Endodermal cell (in vitro differentiated cells): ENCODE measurements at regions not wholly inside any gene's neighbourhood (a gene's known extent, or its start where the extent isn't known, plus 50 kb on each side); places are given as distances from the start of the nearest gene placed in this dataset.

Source experiments
- DNase-seq: peaks from one replicate; pipeline ENCODE4 v3.0.0-alpha.2; 2017
- H3K27ac ChIP-seq: 2 replicates; pipeline ENCODE4 v1.5.1; 2013; ENCODE audit warnings: mild to moderate bottlenecking, low read depth, low read length, moderate library complexity
- H3K27me3 ChIP-seq: 2 replicates; pipeline ENCODE4 v1.6.1; 2013; ENCODE audit warnings: mild to moderate bottlenecking, low read length, moderate library complexity; ENCODE audit not compliant: insufficient read depth, control insufficient read depth, poor library complexity, severe bottlenecking
- H3K36me3 ChIP-seq: 2 replicates; pipeline ENCODE4 v1.7.0; 2013; ENCODE audit warnings: mild to moderate bottlenecking, low read length, moderate library complexity; ENCODE audit not compliant: control insufficient read depth, insufficient read depth
- H3K4me1 ChIP-seq: one replicate; pipeline ENCODE4 v1.7.0; 2013; ENCODE audit warnings: low read length; ENCODE audit not compliant: control insufficient read depth, insufficient read depth
- H3K4me3 ChIP-seq: 2 replicates; pipeline ENCODE4 v1.5.1; 2013; ENCODE audit warnings: mild to moderate bottlenecking, low read length, moderate library complexity
- H3K9ac ChIP-seq: 2 replicates; pipeline ENCODE4 v1.6.1; 2013; ENCODE audit warnings: mild to moderate bottlenecking, low read length, moderate library complexity; ENCODE audit not compliant: poor library complexity, severe bottlenecking; ENCODE audit errors: extremely low read depth
- H3K9me3 ChIP-seq: 2 replicates; pipeline ENCODE4 v1.6.1; 2013; ENCODE audit warnings: mild to moderate bottlenecking, low read length, moderate library complexity; ENCODE audit not compliant: control insufficient read depth
- H3K27ac Mint-ChIP-seq: 2 replicates; pipeline ENCODE4 v1.8.0; 2020; ENCODE audit warnings: mixed read lengths
- H3K27me3 Mint-ChIP-seq: 2 replicates; pipeline ENCODE4 v1.8.0; 2021; ENCODE audit warnings: mild to moderate bottlenecking, mixed read lengths; ENCODE audit not compliant: insufficient read depth
- H3K36me3 Mint-ChIP-seq: 2 replicates; pipeline ENCODE4 v1.8.0; 2020; ENCODE audit warnings: low read depth, mixed read lengths
- H3K4me1 Mint-ChIP-seq: 2 replicates; pipeline ENCODE4 v1.8.0; 2020; ENCODE audit warnings: mixed read lengths
- H3K4me3 Mint-ChIP-seq: 2 replicates; pipeline ENCODE4 v1.8.0; 2020; ENCODE audit warnings: mild to moderate bottlenecking, moderate library complexity, mixed read lengths
- H3K9me3 Mint-ChIP-seq: 2 replicates; pipeline ENCODE4 v1.8.0; 2020; ENCODE audit warnings: mild to moderate bottlenecking, mixed read lengths
- CTCF ChIP-seq: fragments of 200-600 bp; sonication (generic); conservative IDR thresholded peaks from 2 replicates; pipeline ENCODE4 v1.5.0; 2021; ENCODE audit warnings: antibody characterized with exemption, mild to moderate bottlenecking
- whole genome bisulfite sequencing, 2 experiments: methylation state at CpG; one replicate each; pipeline versions ENCODE4 v1.1.5 to v1.1.7; 2013; ENCODE audit warnings: missing lambda C conversion rate in 2 of 2, mixed read lengths in 1 of 2; ENCODE audit not compliant: insufficient coverage in 1 of 2, insufficient read length in 1 of 2; 5-methylcytosine and 5-hydroxymethylcytosine counted together

DNA sequence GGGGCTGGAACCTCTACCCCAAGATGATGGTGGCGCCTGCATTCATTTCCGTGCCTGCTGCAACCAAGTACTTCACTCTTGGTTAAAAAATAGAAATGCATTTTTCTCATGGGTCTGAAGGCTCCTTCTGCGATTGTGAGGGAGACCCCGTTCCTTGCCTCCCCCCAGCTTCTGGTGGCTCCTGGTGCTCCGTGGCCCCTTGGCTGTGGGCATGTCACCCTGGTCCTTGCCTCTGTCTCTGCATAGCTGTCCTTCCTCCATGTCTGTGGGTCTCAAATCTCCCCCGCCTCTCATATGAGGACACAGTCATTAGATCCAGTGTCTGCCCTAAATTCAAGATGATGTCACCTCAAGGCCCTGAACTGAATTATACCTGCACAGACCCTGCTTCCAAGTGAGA, 317.9 kb downstream of the TCERG1L start:
- H3K4me1 ChIP-seq = no peaks in the 10 kb centered on the region
- no peak for DNase-seq
- Mint-ChIP-seq H3K27ac (no peak overlapping the region), H3K4me3 (no peak overlapping the region), H3K4me1 (no peaks in the 10 kb centered on the region), H3K27me3 (no peaks in the 10 kb centered on the region), H3K36me3 (no peaks in the 10 kb centered on the region), H3K9me3 (peaks cover 12% of the 10 kb centered on the region)
- H3K27me3 ChIP-seq = no peaks in the 10 kb centered on the region
- no peaks in the 10 kb centered on the region for H3K36me3 ChIP-seq
- no peak for TF ChIP-seq CTCF
- WGBS, 2 experiments = 86 to 89% methylated on average over 6 of the region's 6 CpGs
- H3K9ac ChIP-seq = no peak overlapping the region
- no peak overlapping the region for H3K4me3 ChIP-seq
- no peaks in the 10 kb centered on the region for H3K9me3 ChIP-seq
- H3K27ac ChIP-seq = no peak overlapping the region

GRCh38 chr10:130994191-130994590, 317.3 kb downstream of the TCERG1L start:
- 91 to 96% methylated on average over 7 of the region's 7 CpGs for WGBS, 2 experiments
- DNase-seq = no peak
- peaks cover 12% of the 10 kb centered on the region for H3K9me3 Mint-ChIP-seq

GRCh38 chr10:130994845-130995244, 316.7 kb downstream of the TCERG1L start:
- Mint-ChIP-seq H3K9me3 (peaks cover 12% of the 10 kb centered on the region), H3K36me3 (no peaks in the 10 kb centered on the region), H3K27me3 (no peaks in the 10 kb centered on the region), H3K27ac (no peak overlapping the region), H3K4me3 (no peak overlapping the region), H3K4me1 (no peaks in the 10 kb centered on the region)
- Histone ChIP-seq H3K27me3 (no peaks in the 10 kb centered on the region), H3K4me3 (no peak overlapping the region), H3K27ac (no peak overlapping the region), H3K4me1 (no peaks in the 10 kb centered on the region), H3K9ac (no peak overlapping the region), H3K36me3 (no peaks in the 10 kb centered on the region), H3K9me3 (no peaks in the 10 kb centered on the region)
- WGBS, 2 experiments = 92 to 94% methylated on average over 4 to 6 of the region's 7 CpGs
- no peak for TF ChIP-seq CTCF
- no peak for DNase-seq

More at GRCh38 chr10:130994191-130994590, 317.3 kb downstream of the TCERG1L start:
- TF ChIP-seq CTCF = no peak
- Mint-ChIP-seq H3K36me3 (no peaks in the 10 kb centered on the region), H3K4me1 (no peaks in the 10 kb centered on the region), H3K4me3 (no peak overlapping the region), H3K27ac (no peak overlapping the region), H3K27me3 (no peaks in the 10 kb centered on the region)
- H3K4me1 ChIP-seq = no peaks in the 10 kb centered on the region
- no peaks in the 10 kb centered on the region for H3K9me3 ChIP-seq
- H3K27me3 ChIP-seq = no peaks in the 10 kb centered on the region
- no peak overlapping the region for H3K4me3 ChIP-seq
- H3K27ac ChIP-seq = no peak overlapping the region
- H3K36me3 ChIP-seq = no peaks in the 10 kb centered on the region
- H3K9ac ChIP-seq = no peak overlapping the region
